CD4-positive, alpha-beta memory T cell (primary cell): ENCODE measurements at regions not wholly inside any gene's neighbourhood (a gene's known extent, or its start where the extent isn't known, plus 50 kb on each side); places are given as distances from the start of the nearest gene placed in this dataset.
"Not testable (repeated sequence)": the region's sequence is repeated elsewhere in the genome, so short reads cannot be mapped to it uniquely, and the experiment has no call there.

Experiments
- CTCF ChIA-PET: fragments of 350-600 bp; sonication (Branson Sonifier 250); formaldehyde crosslinking; loops from one replicate; lab custom pipeline; 2021; ENCODE audit warnings: inconsistent platforms; ENCODE audit not compliant: partially characterized antibody; lab: Charles Lee
- POLR2A ChIA-PET: fragments of 350-600 bp; sonication (Branson Sonifier 250); formaldehyde crosslinking; loops from one replicate; lab custom pipeline; 2021; ENCODE audit not compliant: partially characterized antibody; lab: Charles Lee
- DNase-seq, 5 donors: peaks; one replicate each; pipeline versions ENCODE4 v3.0.0 to v3.0.0-alpha.2; 2020 to 2022; ENCODE audit warnings: mixed read lengths in 1 of 5
- H3K27ac ChIP-seq: one replicate; pipeline ENCODE4 v1.7.0; 2013; ENCODE audit warnings: low read depth, low read length
- H3K27me3 ChIP-seq: 2 replicates; pipeline ENCODE4 v1.7.0; 2013; ENCODE audit warnings: mild to moderate bottlenecking, low read length, moderate library complexity; ENCODE audit not compliant: insufficient read depth
- H3K36me3 ChIP-seq: 2 replicates; pipeline ENCODE4 v1.7.0; 2013; ENCODE audit warnings: mild to moderate bottlenecking, low read length, moderate library complexity; ENCODE audit not compliant: insufficient read depth
- H3K4me1 ChIP-seq: 2 replicates; pipeline ENCODE4 v1.7.0; 2013; ENCODE audit warnings: mild to moderate bottlenecking, low read length, moderate library complexity; ENCODE audit not compliant: insufficient read depth
- H3K4me3 ChIP-seq, 2 donors: one replicate each; pipeline ENCODE4 v1.7.0; 2013; ENCODE audit warnings: low read length in 2 of 2, mild to moderate bottlenecking in 1 of 2
- H3K9me3 ChIP-seq, 2 donors: one replicate each; pipeline ENCODE4 v1.7.0; 2013; ENCODE audit warnings: low read length in 2 of 2, control low read depth in 1 of 2; ENCODE audit not compliant: control insufficient read depth in 1 of 2
- H3K27ac Mint-ChIP-seq, 7 donors: one replicate each; pipeline ENCODE4 v1.8.0; 2020 to 2021; ENCODE audit warnings: mixed read lengths in 7 of 7, mild to moderate bottlenecking in 6 of 7, inconsistent platforms in 3 of 7, moderate library complexity in 3 of 7
- H3K27me3 Mint-ChIP-seq, 2 donors: one replicate each; pipeline ENCODE4 v1.8.0; 2020 to 2021; ENCODE audit warnings: mixed read lengths in 2 of 2
- H3K36me3 Mint-ChIP-seq, 2 donors: one replicate each; pipeline ENCODE4 v1.8.0; 2020 to 2021; ENCODE audit warnings: mixed read lengths in 2 of 2, inconsistent platforms in 1 of 2, mild to moderate bottlenecking in 1 of 2
- H3K4me1 Mint-ChIP-seq, 4 donors: one replicate each; pipeline ENCODE4 v1.8.0; 2020 to 2021; ENCODE audit warnings: mixed read lengths in 4 of 4, mild to moderate bottlenecking in 1 of 4
- H3K4me3 Mint-ChIP-seq, 8 donors: one replicate each; pipeline ENCODE4 v1.8.0; 2020 to 2021; ENCODE audit warnings: mixed read lengths in 8 of 8, mild to moderate bottlenecking in 7 of 8, moderate library complexity in 6 of 8, inconsistent platforms in 3 of 8
- H3K9me3 Mint-ChIP-seq, 8 donors: one replicate each; pipeline ENCODE4 v1.8.0; 2020 to 2021; ENCODE audit warnings: mixed read lengths in 8 of 8, mild to moderate bottlenecking in 5 of 8, inconsistent platforms in 3 of 8, moderate library complexity in 1 of 8
- intact Hi-C: fragments of 100-400 bp; cut with micrococcal nuclease; formaldehyde crosslinking; loops from one replicate; pipeline ENCODE4 v1.15.1; 2023

DNA sequence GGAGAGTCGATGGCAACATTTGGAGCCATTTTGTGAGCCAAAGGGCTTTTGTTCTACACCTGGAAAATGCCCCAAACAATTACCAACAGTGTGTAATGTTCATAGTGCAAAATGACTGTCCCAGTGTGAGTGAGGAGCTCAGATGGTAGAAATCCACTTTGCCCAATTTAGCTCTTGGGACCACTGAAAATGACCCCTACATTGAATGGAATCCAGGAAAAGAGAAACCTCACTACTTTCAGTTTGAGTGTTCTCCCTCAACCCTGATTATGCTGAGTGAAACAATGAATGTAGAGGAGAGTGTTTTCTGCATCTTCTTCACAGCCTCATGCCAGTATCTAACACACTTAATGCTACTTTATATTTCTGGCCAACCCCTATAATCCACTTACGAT is 84.9 kb upstream of the NRN1 start:
- DNase-seq = no peak
- no peaks in the 10 kb centered on the region for H3K4me1 ChIP-seq
- no peak overlapping the region for H3K4me3 ChIP-seq
- Mint-ChIP-seq H3K9me3 (peaks cover 0 to 2% (median 0%) of the 10 kb centered on the region in 8 donors), H3K27ac (no peak overlapping the region), H3K36me3 (no peaks in the 10 kb centered on the region), H3K4me3 (no peak overlapping the region), H3K27me3 (peaks cover 4 to 14% of the 10 kb centered on the region in 2 donors), H3K4me1 (peaks cover 0 to 10% (median 0%) of the 10 kb centered on the region in 4 donors)
- H3K27ac ChIP-seq = no peak overlapping the region
- no peaks in the 10 kb centered on the region for H3K9me3 ChIP-seq
- ChIA-PET CTCF (no interaction called here), POLR2A (no interaction called here)
- intact Hi-C loops = no loop called here
- H3K27me3 ChIP-seq = no peaks in the 10 kb centered on the region
- H3K36me3 ChIP-seq = no peaks in the 10 kb centered on the region

- Histone ChIP-seq H3K4me3 (no peak overlapping the region), H3K4me1 (no peaks in the 10 kb centered on the region), H3K27me3 (no peaks in the 10 kb centered on the region), H3K9me3 (no peaks in the 10 kb centered on the region), H3K36me3 (no peaks in the 10 kb centered on the region), H3K27ac (no peak overlapping the region)
- Mint-ChIP-seq H3K27me3 (peaks cover 4 to 14% of the 10 kb centered on the region in 2 donors), H3K4me1 (peaks cover 0 to 10% (median 0%) of the 10 kb centered on the region in 4 donors), H3K9me3 (peaks cover 0 to 2% (median 0%) of the 10 kb centered on the region in 8 donors), H3K36me3 (no peaks in the 10 kb centered on the region), H3K4me3 (no peak overlapping the region), H3K27ac (no peak overlapping the region)
- CTCF ChIA-PET = no interaction called here
- POLR2A ChIA-PET = no interaction called here
- intact Hi-C loops = no loop called here
- DNase-seq = no peak
These were observed 84.3 kb upstream of the NRN1 start for GRCh38 chr6:6090861-6091607.

DNA sequence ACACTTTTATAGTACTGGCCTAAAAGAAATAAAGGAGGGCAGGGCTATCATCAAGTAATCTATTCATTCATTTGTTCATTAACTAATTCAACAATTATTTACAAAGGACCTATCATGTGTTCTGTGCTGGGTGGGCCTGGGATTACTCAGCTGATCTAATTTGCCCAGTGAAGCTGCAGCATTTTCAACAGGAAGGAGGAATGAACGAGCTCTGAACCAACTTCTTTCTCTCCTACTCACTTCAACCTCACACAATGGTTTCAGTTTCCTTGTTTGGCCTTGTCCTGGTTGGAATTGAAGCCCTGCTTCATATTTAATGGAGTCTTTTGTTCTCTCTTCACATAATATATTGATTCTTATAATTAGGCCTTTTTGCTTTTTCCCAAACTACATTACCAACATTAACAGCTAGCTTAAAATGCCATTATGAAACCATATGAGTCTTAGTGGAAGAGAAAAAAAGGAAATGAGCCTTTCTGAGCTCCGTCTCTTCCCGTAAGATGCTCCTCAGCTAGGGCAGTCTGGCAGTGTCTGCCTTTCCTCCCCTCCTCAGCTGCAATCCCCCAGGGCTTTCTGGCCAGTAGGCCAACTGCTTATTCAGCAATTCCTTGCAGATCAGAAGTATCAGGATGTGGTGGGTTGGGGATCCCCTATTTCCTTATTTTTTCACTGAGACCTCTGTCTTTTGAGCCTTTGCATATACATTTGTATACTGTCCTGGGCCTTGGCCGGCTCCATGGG is 79.4 kb upstream of the NRN1 start:
- no peaks in the 10 kb centered on the region for H3K36me3 Mint-ChIP-seq
- peaks cover 6 to 14% of the 10 kb centered on the region in 2 donors for H3K27me3 Mint-ChIP-seq
- Histone ChIP-seq H3K36me3 (no peaks in the 10 kb centered on the region), H3K27me3 (no peaks in the 10 kb centered on the region), H3K4me1 (no peaks in the 10 kb centered on the region), H3K4me3 (no peak overlapping the region), H3K9me3 (no peaks in the 10 kb centered on the region), H3K27ac (no peak overlapping the region)
- intact Hi-C loops = no loop called here
- H3K27ac Mint-ChIP-seq = no peak overlapping the region
- no peak for DNase-seq
- ChIA-PET CTCF (no interaction called here), POLR2A (no interaction called here)
- H3K4me3 Mint-ChIP-seq = no peak overlapping the region
- peaks cover 0 to 15% (median 5%) of the 10 kb centered on the region in 8 donors for H3K9me3 Mint-ChIP-seq
- no peaks in the 10 kb centered on the region for H3K4me1 Mint-ChIP-seq

DNA sequence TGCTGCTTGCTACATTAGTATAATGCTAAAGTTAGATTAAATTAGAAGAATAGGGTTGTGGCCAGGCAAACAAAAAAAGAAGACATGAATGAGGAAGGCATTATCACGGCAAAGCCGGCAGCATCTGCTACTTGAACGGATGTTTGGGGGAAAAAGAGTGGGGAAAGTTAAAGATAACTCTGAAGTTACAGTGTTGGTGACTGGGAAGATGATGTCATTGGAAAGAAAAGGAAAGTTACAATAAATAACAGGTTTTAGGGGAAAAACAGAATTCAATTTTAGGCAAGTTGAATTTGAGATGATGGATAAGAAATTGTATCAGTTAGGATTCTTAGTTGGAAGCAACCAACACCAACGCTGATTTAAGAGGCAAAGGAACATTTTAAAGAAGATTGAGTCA is 74.2 kb upstream of the NRN1 start:
- Mint-ChIP-seq H3K4me3 (no peak overlapping the region), H3K27me3 (peaks cover 6 to 9% of the 10 kb centered on the region in 2 donors), H3K36me3 (no peaks in the 10 kb centered on the region), H3K9me3 (peaks cover 0 to 15% (median 5%) of the 10 kb centered on the region in 8 donors), H3K4me1 (no peaks in the 10 kb centered on the region), H3K27ac (no peak overlapping the region)
- no peaks in the 10 kb centered on the region for H3K36me3 ChIP-seq
- H3K27ac ChIP-seq = no peak overlapping the region
- ChIA-PET POLR2A (no interaction called here), CTCF (no interaction called here)
- intact Hi-C loops = no loop called here
- no peaks in the 10 kb centered on the region for H3K4me1 ChIP-seq
- DNase-seq = no peak
- no peaks in the 10 kb centered on the region for H3K9me3 ChIP-seq
- H3K27me3 ChIP-seq = no peaks in the 10 kb centered on the region
- no peak overlapping the region for H3K4me3 ChIP-seq

DNA sequence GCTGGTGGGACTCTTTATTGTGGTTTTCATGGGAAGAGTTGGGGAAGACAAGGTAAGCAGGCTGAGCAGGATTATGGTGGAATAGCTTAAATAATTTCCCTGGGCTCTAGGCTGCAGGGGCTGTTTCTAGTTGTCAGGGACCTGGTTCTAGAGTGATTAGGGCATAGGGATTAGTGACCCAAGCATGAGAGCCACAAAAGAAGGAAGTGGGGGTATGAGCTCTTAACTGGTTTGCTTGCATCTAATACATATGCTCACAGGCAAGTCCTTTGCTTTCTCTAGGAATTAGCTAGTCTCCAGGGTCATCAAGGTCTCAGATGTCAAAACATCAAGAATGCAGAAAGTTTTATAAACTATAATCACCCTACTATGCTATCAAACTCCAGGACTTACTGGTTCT is 67.5 kb upstream of the NRN1 start:
- Mint-ChIP-seq H3K4me3 (no peak overlapping the region), H3K4me1 (no peaks in the 10 kb centered on the region), H3K9me3 (peaks cover 0 to 18% (median 9%) of the 10 kb centered on the region in 8 donors), H3K27ac (no peak overlapping the region), H3K36me3 (no peaks in the 10 kb centered on the region), H3K27me3 (peaks cover 25% of the 10 kb centered on the region in 2 donors)
- POLR2A ChIA-PET = no interaction called here
- intact Hi-C loops = no loop called here
- Histone ChIP-seq H3K27ac (no peak overlapping the region), H3K4me3 (no peak overlapping the region), H3K27me3 (no peaks in the 10 kb centered on the region), H3K9me3 (no peaks in the 10 kb centered on the region), H3K4me1 (no peaks in the 10 kb centered on the region), H3K36me3 (no peaks in the 10 kb centered on the region)
- CTCF ChIA-PET = no interaction called here
- no peak for DNase-seq

DNA sequence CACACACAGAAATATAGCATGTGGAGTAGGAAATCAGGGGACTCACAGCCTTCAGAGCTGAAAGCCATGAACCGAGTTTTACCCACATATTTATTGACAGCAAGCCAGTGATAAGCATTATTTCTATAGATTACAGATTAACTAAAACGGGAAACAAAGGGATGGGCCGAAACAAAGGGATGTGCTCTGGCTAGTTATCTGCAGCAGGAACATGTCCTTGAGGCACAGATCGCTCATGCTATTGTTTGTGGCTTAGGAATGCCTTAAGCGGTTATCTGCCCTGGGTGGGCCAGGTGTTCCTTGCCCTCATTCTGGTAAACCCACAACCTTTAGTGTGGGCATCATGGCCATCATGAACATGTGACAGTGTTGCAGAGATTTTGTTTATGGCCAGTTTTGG is 61.4 kb upstream of the NRN1 start:
- H3K36me3 Mint-ChIP-seq, H3K4me3 Mint-ChIP-seq, H3K27ac Mint-ChIP-seq, H3K4me1 Mint-ChIP-seq, intact Hi-C loops, H3K4me3 ChIP-seq, H3K4me1 ChIP-seq, H3K36me3 ChIP-seq, DNase-seq, H3K27ac ChIP-seq, H3K27me3 ChIP-seq, H3K9me3 ChIP-seq, POLR2A ChIA-PET: not testable (repeated sequence)
- peaks cover 0 to 33% (median 20%) of the 10 kb centered on the region in 8 donors for H3K9me3 Mint-ChIP-seq
- H3K27me3 Mint-ChIP-seq = peaks cover 22 to 29% of the 10 kb centered on the region in 2 donors
- CTCF ChIA-PET = interaction anchor here (2.0 kb wide), 1 partner anchor 11 kb away, joined by 8 read pairs; no protein-coding TSS in a partner anchor

- CTCF ChIA-PET = interaction anchor here (1.0 to 3.0 kb wide), 4 partner anchors 9 to 914 kb away, joined by 3 to 8 read pairs (median 4); no protein-coding TSS in a partner anchor
- intact Hi-C loops = no loop called here
- peaks cover 19 to 32% of the 10 kb centered on the region in 2 donors for H3K27me3 Mint-ChIP-seq
These were observed 51.3 kb upstream of the NRN1 start for GRCh38 chr6:6058054-6058444.

More at GRCh38 chr6:6058054-6058444, 51.3 kb upstream of the NRN1 start:
- Histone ChIP-seq H3K36me3 (no peaks in the 10 kb centered on the region), H3K27ac (no peak overlapping the region), H3K4me1 (no peaks in the 10 kb centered on the region), H3K27me3 (no peaks in the 10 kb centered on the region), H3K4me3 (no peak overlapping the region), H3K9me3 (no peaks in the 10 kb centered on the region)
- Mint-ChIP-seq H3K27ac (no peak overlapping the region), H3K36me3 (no peaks in the 10 kb centered on the region), H3K4me3 (no peak overlapping the region), H3K9me3 (peaks cover 0 to 3% (median 0%) of the 10 kb centered on the region in 8 donors), H3K4me1 (no peaks in the 10 kb centered on the region)
- DNase-seq = no peak
- POLR2A ChIA-PET = no interaction called here
